HG02678 (cell line): ENCODE measurements at regions not wholly inside any gene's neighbourhood (a gene's known extent, or its start where the extent isn't known, plus 50 kb on each side); places are given as distances from the start of the nearest gene placed in this dataset.

Experiments used
- ATAC-seq: cut with Tn5 transposase; IDR thresholded peaks from one replicate; pipeline ENCODE4 v1.9.1; 2021; ENCODE audit warnings: mild to moderate bottlenecking, moderate library complexity; ENCODE audit not compliant: unreplicated experiment

- ATAC-seq, result no peak
Measured at GRCh38 chr20:18957328-18957727, 143.7 kb downstream of the SCP2D1 start.

- ATAC-seq, result no peak
Measured at GRCh38 chr20:18971121-18971520, 157.5 kb downstream of the SCP2D1 start.

- ATAC-seq, result no peak
Measured at GRCh38 chr20:18971574-18971973, 158.0 kb downstream of the SCP2D1 start.

GRCh38 chr20:18972251-18972876 is 158.8 kb downstream of the SCP2D1 start:
- no peak for ATAC-seq

- ATAC-seq, result no peak
Measured at GRCh38 chr20:18973529-18974173, 160.1 kb downstream of the SCP2D1 start.

GRCh38 chr20:18974660-18975059 is 161.1 kb downstream of the SCP2D1 start:
- no peak for ATAC-seq

GRCh38 chr20:18977441-18977840 is 163.9 kb downstream of the SCP2D1 start:
- no peak for ATAC-seq

GRCh38 chr20:18978311-18978710 is 164.7 kb downstream of the SCP2D1 start:
- ATAC-seq, result no peak

- ATAC-seq, result no peak
Measured at GRCh38 chr20:18979132-18979531, 165.5 kb downstream of the SCP2D1 start.

- ATAC-seq, result no peak
Measured at GRCh38 chr20:18981962-18982539, 168.5 kb downstream of the SCP2D1 start.

- no peak for ATAC-seq
Measured at GRCh38 chr20:18983796-18984195, 170.2 kb downstream of the SCP2D1 start.

- no peak for ATAC-seq
Measured at GRCh38 chr20:18984238-18985200, 170.9 kb downstream of the SCP2D1 start.

GRCh38 chr20:18985551-18985950 is 172.0 kb downstream of the SCP2D1 start:
- ATAC-seq, result no peak

- ATAC-seq, result no peak
Measured at GRCh38 chr20:18986146-18986830, 172.7 kb downstream of the SCP2D1 start.

- no peak for ATAC-seq
Measured at GRCh38 chr20:18986895-18987580, 173.5 kb downstream of the SCP2D1 start.

- ATAC-seq, result no peak
Measured at GRCh38 chr20:18987781-18988360, 174.3 kb downstream of the SCP2D1 start.

GRCh38 chr20:18988701-18989100 is 175.1 kb downstream of the SCP2D1 start:
- no peak for ATAC-seq

GRCh38 chr20:18989736-18990474 is 176.3 kb downstream of the SCP2D1 start:
- no peak for ATAC-seq

GRCh38 chr20:18991012-18991411 is 177.4 kb downstream of the SCP2D1 start:
- ATAC-seq, result no peak
